ENCODE measurements at regions not wholly inside any gene's neighbourhood (a gene's known extent, or its start where the extent isn't known, plus 50 kb on each side); places are given as distances from the start of the nearest gene placed in this dataset.
A peak's percentile ranks its signal among the peaks of the same experiment; 100 is the strongest.

GRCh38 chr7:25727876-25728275 lies 424.1 kb upstream of the NFE2L3 start:
- Mint-ChIP-seq H3K36me3 (ENCODE audit: unreplicated experiment) (no peaks in the 10 kb centered on the region), H3K27ac (ENCODE audit: unreplicated experiment) (peak overlapping the region; percentile 42), H3K4me3 (ENCODE audit: unreplicated experiment) (no peak overlapping the region), H3K27me3 (ENCODE audit: unreplicated experiment) (no peaks in the 10 kb centered on the region), H3K4me1 (ENCODE audit: unreplicated experiment) (peaks cover 45% of the 10 kb centered on the region), H3K9me3 (ENCODE audit: unreplicated experiment) (no peaks in the 10 kb centered on the region)
- no peak for DNase-seq (ENCODE audit: extremely low spot score, unreplicated experiment)
- TF ChIP-seq CTCF (IDR thresholded peaks at IDR 0.05), result no peak

DNA sequence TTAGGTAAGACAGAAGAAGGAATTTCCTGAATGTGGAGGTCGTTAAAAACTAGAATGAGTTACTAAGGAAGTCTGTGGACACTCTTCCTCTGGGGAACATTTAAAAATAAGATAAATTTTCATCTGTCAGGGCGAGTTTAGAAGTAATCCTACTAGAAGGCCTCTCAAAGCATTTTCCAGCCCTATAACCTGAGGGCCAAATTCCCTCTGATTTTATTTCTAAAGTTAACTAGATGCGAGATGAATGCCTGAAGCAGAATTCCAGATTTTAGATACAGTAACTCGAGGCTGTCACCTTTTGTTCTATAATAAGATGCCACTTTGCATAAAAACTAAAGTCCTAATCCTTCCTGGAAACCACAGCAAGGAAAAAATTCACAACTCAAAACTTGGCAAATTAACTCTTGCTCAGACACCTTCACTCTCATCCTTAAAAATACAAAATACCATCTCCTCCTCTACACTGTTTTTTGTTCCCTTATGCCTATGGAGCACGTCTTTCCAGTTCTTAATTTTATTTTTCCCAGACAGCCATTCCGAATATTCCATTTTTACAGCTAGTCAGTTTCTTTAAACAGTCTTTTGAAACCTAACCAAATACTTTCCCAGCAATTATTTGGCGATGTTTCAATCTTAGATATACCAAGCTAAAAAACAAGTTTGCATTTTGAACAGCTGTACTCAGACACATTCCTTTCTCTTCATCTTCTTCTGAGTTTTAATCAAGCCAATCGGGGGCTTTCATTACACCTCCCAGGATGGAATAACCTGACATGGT lies 420.7 kb upstream of the NFE2L3 start:
- H3K27me3 Mint-ChIP-seq (ENCODE audit: unreplicated experiment), result no peaks in the 10 kb centered on the region
- H3K4me1 Mint-ChIP-seq (ENCODE audit: unreplicated experiment), result peaks cover 37% of the 10 kb centered on the region
- no peak overlapping the region for H3K4me3 Mint-ChIP-seq (ENCODE audit: unreplicated experiment)
- no peak for DNase-seq (ENCODE audit: extremely low spot score, unreplicated experiment)
- TF ChIP-seq CTCF (IDR thresholded peaks at IDR 0.05), result no peak
- H3K9me3 Mint-ChIP-seq (ENCODE audit: unreplicated experiment), result no peaks in the 10 kb centered on the region
- peaks cover 3% of the 10 kb centered on the region for H3K36me3 Mint-ChIP-seq (ENCODE audit: unreplicated experiment)
- no peak overlapping the region for H3K27ac Mint-ChIP-seq (ENCODE audit: unreplicated experiment)

GRCh38 chr7:25731846-25732245 lies 420.2 kb upstream of the NFE2L3 start:
- peaks cover 32% of the 10 kb centered on the region for H3K4me1 Mint-ChIP-seq (ENCODE audit: unreplicated experiment)

DNA sequence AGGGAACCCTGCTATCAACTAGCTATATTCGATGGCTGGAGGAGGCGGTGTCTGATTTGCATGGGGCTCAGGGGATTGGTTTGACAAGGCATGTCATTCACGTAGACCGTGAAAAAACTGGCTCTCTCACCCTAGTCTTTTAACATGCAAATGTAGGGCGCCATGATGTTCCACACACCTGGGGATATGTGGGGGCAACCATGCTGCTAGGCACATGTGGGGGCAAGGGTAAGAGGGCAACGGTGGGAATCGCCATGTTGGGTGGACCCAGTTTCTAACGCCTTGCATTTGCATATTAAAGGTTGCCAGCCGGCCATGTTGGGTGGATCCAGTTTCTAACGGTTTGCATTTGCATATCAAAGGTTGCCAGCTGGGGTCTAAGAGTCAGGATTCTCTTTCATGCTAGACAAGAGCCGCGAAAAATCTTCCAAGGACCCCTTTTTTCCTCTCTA lies 419.2 kb upstream of the NFE2L3 start:
- peaks cover 4% of the 10 kb centered on the region for H3K36me3 Mint-ChIP-seq (ENCODE audit: unreplicated experiment)
- no peak for DNase-seq (ENCODE audit: extremely low spot score, unreplicated experiment)
- H3K4me1 Mint-ChIP-seq (ENCODE audit: unreplicated experiment), result peaks cover 23% of the 10 kb centered on the region
- no peak overlapping the region for H3K4me3 Mint-ChIP-seq (ENCODE audit: unreplicated experiment)
- H3K27me3 Mint-ChIP-seq (ENCODE audit: unreplicated experiment), result no peaks in the 10 kb centered on the region
- H3K27ac Mint-ChIP-seq (ENCODE audit: unreplicated experiment), result no peak overlapping the region
- no peaks in the 10 kb centered on the region for H3K9me3 Mint-ChIP-seq (ENCODE audit: unreplicated experiment)
- no peak for TF ChIP-seq CTCF (IDR thresholded peaks at IDR 0.05)

More at GRCh38 chr7:25731846-25732245, 420.2 kb upstream of the NFE2L3 start:
- Mint-ChIP-seq H3K4me3 (ENCODE audit: unreplicated experiment) (no peak overlapping the region), H3K9me3 (ENCODE audit: unreplicated experiment) (no peaks in the 10 kb centered on the region), H3K27ac (ENCODE audit: unreplicated experiment) (no peak overlapping the region), H3K36me3 (ENCODE audit: unreplicated experiment) (peaks cover 3% of the 10 kb centered on the region), H3K27me3 (ENCODE audit: unreplicated experiment) (no peaks in the 10 kb centered on the region)
- TF ChIP-seq CTCF (IDR thresholded peaks at IDR 0.05), result no peak
- no peak for DNase-seq (ENCODE audit: extremely low spot score, unreplicated experiment)

GRCh38 chr7:25735674-25736242 lies 416.2 kb upstream of the NFE2L3 start:
- no peak for TF ChIP-seq CTCF (IDR thresholded peaks at IDR 0.05)
- no peaks in the 10 kb centered on the region for H3K27me3 Mint-ChIP-seq (ENCODE audit: unreplicated experiment)
- H3K9me3 Mint-ChIP-seq (ENCODE audit: unreplicated experiment), result no peaks in the 10 kb centered on the region
- H3K36me3 Mint-ChIP-seq (ENCODE audit: unreplicated experiment), result peaks cover 4% of the 10 kb centered on the region
- H3K4me1 Mint-ChIP-seq (ENCODE audit: unreplicated experiment), result peaks cover 11% of the 10 kb centered on the region
- no peak overlapping the region for H3K27ac Mint-ChIP-seq (ENCODE audit: unreplicated experiment)
- no peak for DNase-seq (ENCODE audit: extremely low spot score, unreplicated experiment)
- H3K4me3 Mint-ChIP-seq (ENCODE audit: unreplicated experiment), result no peak overlapping the region
